HCT116 (cell line): ENCODE measurements at regions not wholly inside any gene's neighbourhood (a gene's known extent, or its start where the extent isn't known, plus 50 kb on each side); places are given as distances from the start of the nearest gene placed in this dataset.

Experiments used
- ATAC-seq: fragments of 200-7000 bp; cut with Tn5 transposase; 2 replicates; pipeline ENCODE4 v1.9.1; 2020; ENCODE audit warnings: mild to moderate bottlenecking, moderate library complexity
- BruUV-seq: library from RNA; stranded (reverse); fragments of 400-500 nt; replicated peaks from 2 replicates; lab custom pipeline; 2021; lab: Mats Ljungman, UMichigan
- CTCF ChIA-PET: fragments of 300-600 bp; sonication (Branson Sonifier 250); formaldehyde crosslinking; loops from one replicate; lab custom pipeline; 2021; ENCODE audit warnings: antibody characterized with exemption; lab: Charles Lee
- POLR2A ChIA-PET: fragments of 300-600, 350-600 bp; sonication (Branson Sonifier 250); formaldehyde crosslinking; loops from one replicate; lab custom pipeline; 2021; ENCODE audit warnings: antibody characterized with exemption; lab: Charles Lee
- RAD21 ChIA-PET, 2 experiments: fragments of 300-600 bp; sonication (Branson Sonifier 250); formaldehyde crosslinking; loops; one replicate each; lab custom pipeline; 2023; ENCODE audit warnings: low total read pairs in 2 of 2; ENCODE audit not compliant: uncharacterized antibody in 2 of 2, unreplicated experiment in 2 of 2, low non-redundant PET in 1 of 2; lab: Charles Lee
- DNase-seq: peaks from one replicate; pipeline ENCODE4 v3.0.0-alpha.2; 2010; ENCODE audit warnings: low read depth, low spot score
- H2AFZ ChIP-seq: fragments of 200-600 bp; shearing (Covaris generic), sonication (generic); 2 replicates; pipeline ENCODE4 v1.6.1; 2017; ENCODE audit warnings: low read depth, mixed run types, mixed read lengths, antibody characterized with exemption, low read length; ENCODE audit not compliant: poor library complexity, severe bottlenecking
- H3K27ac ChIP-seq: 2 replicates; pipeline ENCODE4 v1.5.1; 2012; ENCODE audit warnings: low read depth, low read length
- H3K27me3 ChIP-seq: fragments of 200-600 bp; sonication (generic); 2 replicates; pipeline ENCODE4 v1.6.1; 2016; ENCODE audit warnings: mixed run types, low read length, mixed read lengths; ENCODE audit not compliant: insufficient read depth
- H3K36me3 ChIP-seq, 2 experiments: fragments of 200-500 bp in 1 of 2; fragments of 200-600 bp in 1 of 2; sonication (Bioruptor generic) in 1 of 2; sonication (generic) in 1 of 2; 2 replicates each; pipeline versions ENCODE4 v1.5.1 to v1.6.1; 2014 to 2016; ENCODE audit warnings: low read length in 2 of 2, inconsistent platforms in 1 of 2, mixed read lengths in 1 of 2, mixed run types in 1 of 2; ENCODE audit not compliant: insufficient read depth in 2 of 2, control insufficient read depth in 1 of 2
- H3K4me1 ChIP-seq, 2 experiments: fragments of 200-600 bp in 1 of 2; sonication (generic) in 1 of 2; 2 replicates each; pipeline versions ENCODE4 v1.5.1 to v1.6.1; 2012 to 2017; ENCODE audit warnings: low read length in 2 of 2, inconsistent platforms in 1 of 2, mild to moderate bottlenecking in 1 of 2, mixed read lengths in 1 of 2, mixed run types in 1 of 2, moderate library complexity in 1 of 2; ENCODE audit not compliant: insufficient read depth in 2 of 2, control insufficient read depth in 1 of 2
- H3K4me2 ChIP-seq: fragments of 200-600 bp; sonication (generic); 2 replicates; pipeline ENCODE4 v1.6.1; 2017; ENCODE audit warnings: mixed run types, low read length, mixed read lengths
- H3K4me3 ChIP-seq, 2 experiments: fragments of 200-600 bp in 1 of 2; sonication (generic) in 1 of 2; replicated peaks in 1 of 2; 2 replicates each; pipeline ENCODE4 v1.5.1; 2011 to 2016; ENCODE audit warnings: low read length in 2 of 2, control low read depth in 1 of 2, low read depth in 1 of 2, mild to moderate bottlenecking in 1 of 2, mixed read lengths in 1 of 2, mixed run types in 1 of 2
- H3K79me2 ChIP-seq: fragments of 200-600 bp; sonication (generic); 2 replicates; pipeline ENCODE4 v1.6.1; 2017; ENCODE audit warnings: mild to moderate bottlenecking, mixed run types, low read length, moderate library complexity, mixed read lengths; ENCODE audit not compliant: insufficient read depth
- H3K9ac ChIP-seq: fragments of 200-600 bp; sonication (generic); 2 replicates; pipeline ENCODE4 v1.6.1; 2016; ENCODE audit warnings: low read length, mixed read lengths
- H3K9me2 ChIP-seq: fragments of 200-600 bp; sonication (generic), shearing (Covaris generic); 2 replicates; pipeline ENCODE4 v1.6.1; 2017; ENCODE audit warnings: mixed run types, mild to moderate bottlenecking, moderate library complexity; ENCODE audit not compliant: insufficient read depth
- H3K9me3 ChIP-seq, 2 experiments: fragments of 200-500 bp in 1 of 2; fragments of 200-600 bp in 1 of 2; sonication (Bioruptor generic) in 1 of 2; sonication (generic) in 1 of 2; 2 replicates each; pipeline ENCODE4 v1.6.1; 2014 to 2017; ENCODE audit warnings: low read length in 2 of 2, mixed read lengths in 2 of 2, inconsistent platforms in 1 of 2, low read depth in 1 of 2, mild to moderate bottlenecking in 1 of 2, mixed run types in 1 of 2, moderate library complexity in 1 of 2; ENCODE audit not compliant: control insufficient read depth in 1 of 2, insufficient read depth in 1 of 2
- H4K20me1 ChIP-seq: fragments of 200-600 bp; sonication (generic), shearing (Covaris generic); 2 replicates; pipeline ENCODE4 v1.6.1; 2017; ENCODE audit warnings: mixed run types, mild to moderate bottlenecking, moderate library complexity; ENCODE audit not compliant: insufficient read depth
- CBX3 ChIP-seq: IDR thresholded peaks from 2 replicates; pipeline ENCODE4 v1.6.1; 2012; ENCODE audit warnings: low read depth
- EGR1 ChIP-seq: IDR thresholded peaks from 2 replicates; pipeline ENCODE4 v1.6.1; 2012; ENCODE audit warnings: low read depth
- JUND ChIP-seq: IDR thresholded peaks from 2 replicates; pipeline ENCODE4 v1.6.1; 2012
- POLR2A ChIP-seq: IDR thresholded peaks from 2 replicates; pipeline ENCODE4 v1.7.0; 2011; ENCODE audit warnings: borderline replicate concordance; ENCODE audit not compliant: insufficient read depth, insufficient read length; ENCODE audit errors: extremely low read depth
- POLR2AphosphoS5 ChIP-seq: IDR thresholded peaks from 2 replicates; pipeline ENCODE4 v1.6.1; 2011; ENCODE audit warnings: mild to moderate bottlenecking, low read depth, low read length, moderate library complexity
- SP1 ChIP-seq: IDR thresholded peaks from 2 replicates; pipeline ENCODE4 v1.6.1; 2012; ENCODE audit warnings: low read depth
- TCF7L2 ChIP-seq: IDR thresholded peaks from 2 replicates; pipeline ENCODE4 v1.7.0; 2011; ENCODE audit warnings: borderline replicate concordance, inconsistent platforms; ENCODE audit not compliant: insufficient read depth, insufficient read length; ENCODE audit errors: extremely low read depth
- YY1 ChIP-seq: IDR thresholded peaks from 2 replicates; pipeline ENCODE4 v1.6.1; 2011; ENCODE audit warnings: low read length, low read depth, moderate library complexity, mild to moderate bottlenecking; ENCODE audit not compliant: insufficient replicate concordance; ENCODE audit errors: extremely low read depth
- ZNF274 ChIP-seq: fragments of 200-500 bp; sonication (Bioruptor generic); IDR thresholded peaks from 2 replicates; pipeline ENCODE4 v1.6.1; 2014; ENCODE audit warnings: mild to moderate bottlenecking, low read depth, low read length, inconsistent platforms
- intact Hi-C: fragments of 100-400 bp; cut with micrococcal nuclease; formaldehyde crosslinking; loops from 2 replicates; pipeline ENCODE4 v1.10.0; 2022
- TF ChIP-seq, protein P1 (sequence below): IDR thresholded peaks from 2 replicates; pipeline ENCODE4 v1.6.1; 2011; ENCODE audit warnings: mild to moderate bottlenecking, low read length, moderate library complexity; ENCODE audit not compliant: insufficient replicate concordance; ENCODE audit errors: extremely low read depth

DNA sequence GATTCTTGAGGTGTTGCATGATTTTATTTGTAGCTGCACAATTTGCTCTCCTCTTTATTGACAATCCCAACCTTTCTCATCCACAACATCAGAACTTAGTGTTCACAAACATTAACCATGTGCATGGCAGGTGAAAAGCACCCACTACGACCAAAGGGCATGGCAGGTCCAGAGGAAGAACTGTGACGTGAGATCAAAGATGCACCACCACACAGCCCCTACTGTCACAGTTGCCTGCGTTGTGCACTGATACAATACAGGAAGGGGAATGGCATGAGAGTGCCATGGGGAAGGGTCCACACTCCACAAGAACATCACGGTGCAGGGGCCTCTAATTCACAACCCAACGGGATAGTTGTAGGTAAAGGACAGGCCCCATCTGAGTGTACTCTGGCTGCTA lies 217.1 kb upstream of the PFKP start:
- Histone ChIP-seq H3K79me2 (no peaks in the 10 kb centered on the region), H3K4me3 (no peak overlapping the region), H2AFZ (no peak overlapping the region), H3K27me3 (peaks cover 17% of the 10 kb centered on the region), H3K36me3 (no peaks in the 10 kb centered on the region), H3K9me2 (no peaks in the 10 kb centered on the region), H3K9me3 (no peaks in the 10 kb centered on the region), H4K20me1 (no peaks in the 10 kb centered on the region), H3K27ac (no peak overlapping the region), H3K4me2 (no peak overlapping the region), H3K9ac (no peak overlapping the region), H3K4me1 (no peaks in the 10 kb centered on the region)
- CTCF ChIA-PET: no interaction called here
- no peak for TF ChIP-seq CBX3
- TF ChIP-seq JUND: no peak
- no peak for TF ChIP-seq ZNF274
- no peak for DNase-seq
- BruUV-seq: no TSS peak
- RAD21 ChIA-PET: no interaction called here
- no peak for ATAC-seq
- POLR2A ChIA-PET: no interaction called here
- intact Hi-C loops: no loop called here

DNA sequence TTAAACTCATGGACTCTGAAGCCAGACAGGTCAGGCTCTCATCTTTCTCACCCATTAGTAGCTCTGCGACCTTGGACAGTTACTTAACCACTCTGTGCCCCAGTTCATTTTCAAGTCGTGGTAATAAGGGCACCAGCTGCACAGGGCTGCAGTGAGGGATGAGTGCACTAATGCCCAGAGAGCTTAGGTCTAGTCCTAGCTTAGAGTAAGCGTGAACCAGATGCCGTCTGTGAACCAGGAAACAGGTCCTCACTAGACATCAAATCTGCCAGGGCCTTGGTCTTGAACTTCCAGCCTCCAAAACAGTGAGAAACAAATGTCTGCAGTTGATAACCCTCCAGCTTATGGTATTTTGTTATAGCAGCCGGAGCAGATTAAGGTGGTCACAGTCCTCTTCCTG lies 222.4 kb upstream of the PFKP start:
- DNase-seq: no peak
- POLR2A ChIA-PET: no interaction called here

More for the DNA sequence above, 222.4 kb upstream of the PFKP start:
- no peak for TF ChIP-seq CBX3
- TF ChIP-seq POLR2A: no peak
- TF ChIP-seq SP1: no peak
- TF ChIP-seq, protein P1, sequence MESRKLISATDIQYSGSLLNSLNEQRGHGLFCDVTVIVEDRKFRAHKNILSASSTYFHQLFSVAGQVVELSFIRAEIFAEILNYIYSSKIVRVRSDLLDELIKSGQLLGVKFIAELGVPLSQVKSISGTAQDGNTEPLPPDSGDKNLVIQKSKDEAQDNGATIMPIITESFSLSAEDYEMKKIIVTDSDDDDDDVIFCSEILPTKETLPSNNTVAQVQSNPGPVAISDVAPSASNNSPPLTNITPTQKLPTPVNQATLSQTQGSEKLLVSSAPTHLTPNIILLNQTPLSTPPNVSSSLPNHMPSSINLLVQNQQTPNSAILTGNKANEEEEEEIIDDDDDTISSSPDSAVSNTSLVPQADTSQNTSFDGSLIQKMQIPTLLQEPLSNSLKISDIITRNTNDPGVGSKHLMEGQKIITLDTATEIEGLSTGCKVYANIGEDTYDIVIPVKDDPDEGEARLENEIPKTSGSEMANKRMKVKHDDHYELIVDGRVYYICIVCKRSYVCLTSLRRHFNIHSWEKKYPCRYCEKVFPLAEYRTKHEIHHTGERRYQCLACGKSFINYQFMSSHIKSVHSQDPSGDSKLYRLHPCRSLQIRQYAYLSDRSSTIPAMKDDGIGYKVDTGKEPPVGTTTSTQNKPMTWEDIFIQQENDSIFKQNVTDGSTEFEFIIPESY: no peak
- TF ChIP-seq TCF7L2: no peak
- no peak for TF ChIP-seq EGR1
- TF ChIP-seq POLR2AphosphoS5: no peak
- no peak for TF ChIP-seq YY1
- intact Hi-C loops: no loop called here
- Histone ChIP-seq H3K79me2 (no peaks in the 10 kb centered on the region), H3K27me3 (peaks cover 15% of the 10 kb centered on the region; the same call in 1 of the 2 replicates), H3K36me3 (no peaks in the 10 kb centered on the region), H3K4me3 (no peak overlapping the region), H3K27ac (no peak overlapping the region), H2AFZ (no peak overlapping the region), H4K20me1 (no peaks in the 10 kb centered on the region), H3K9me3 (no peaks in the 10 kb centered on the region), H3K9ac (no peak overlapping the region), H3K4me2 (no peak overlapping the region), H3K4me1 (no peaks in the 10 kb centered on the region), H3K9me2 (no peaks in the 10 kb centered on the region)
- ATAC-seq: no peak
- ChIA-PET CTCF (no interaction called here), RAD21 (no interaction called here)
- no TSS peak for BruUV-seq
